PC-9 (cell line): ENCODE measurements at regions not wholly inside any gene's neighbourhood (a gene's known extent, or its start where the extent isn't known, plus 50 kb on each side); places are given as distances from the start of the nearest gene placed in this dataset.
A peak's percentile ranks its signal among the peaks of the same experiment; 100 is the strongest.

ENCODE experiments used
- BruUV-seq: library from RNA; stranded (reverse); fragments of 400-500 nt; replicated peaks from 2 replicates; lab custom pipeline; 2021; lab: Mats Ljungman, UMichigan
- CTCF ChIA-PET: fragments of 300-600 bp; sonication (Branson Sonifier 250); formaldehyde crosslinking; loops from one replicate; lab custom pipeline; 2022; ENCODE audit warnings: antibody characterized with exemption; lab: Charles Lee
- POLR2A ChIA-PET: fragments of 300-600 bp; sonication (Branson Sonifier 250); formaldehyde crosslinking; loops from one replicate; lab custom pipeline; 2022; ENCODE audit warnings: antibody characterized with exemption; ENCODE audit not compliant: unreplicated experiment; lab: Charles Lee
- DNase-seq, 2 experiments: peaks; one replicate each; pipeline versions ENCODE4 v3.0.0 to v3.0.0-alpha.2; 2015 to 2022; ENCODE audit warnings: mixed read lengths in 1 of 2
- H2AFZ ChIP-seq: fragments of 200-600 bp; sonication (generic); 2 replicates; pipeline ENCODE4 v1.8.1; 2017; ENCODE audit warnings: antibody characterized with exemption
- H3F3A ChIP-seq: fragments of 200-600 bp; sonication (generic); 2 replicates; pipeline ENCODE4 v1.8.1; 2017; ENCODE audit warnings: antibody characterized with exemption, mild to moderate bottlenecking, low read depth; ENCODE audit not compliant: insufficient read depth
- H3K27ac ChIP-seq: fragments of 200-600 bp; sonication (generic); 2 replicates; pipeline ENCODE4 v1.6.1; 2016; ENCODE audit warnings: mixed run types
- H3K27me3 ChIP-seq: fragments of 200-600 bp; sonication (generic); 2 replicates; pipeline ENCODE4 v1.6.1; 2016; ENCODE audit warnings: low read depth, mixed run types; ENCODE audit not compliant: insufficient read depth
- H3K36me3 ChIP-seq: fragments of 200-600 bp; sonication (generic); 2 replicates; pipeline ENCODE4 v1.6.1; 2016; ENCODE audit warnings: low read depth, mixed run types
- H3K4me1 ChIP-seq: fragments of 200-600 bp; sonication (generic); replicated peaks from 2 replicates; pipeline ENCODE4 v1.6.1; 2016; ENCODE audit warnings: mixed run types; ENCODE audit not compliant: insufficient read depth
- H3K4me2 ChIP-seq: fragments of 200-600 bp; sonication (generic); 2 replicates; pipeline ENCODE4 v1.6.1; 2017; ENCODE audit warnings: mixed run types
- H3K4me3 ChIP-seq: fragments of 200-600 bp; sonication (generic); 2 replicates; pipeline ENCODE4 v1.6.1; 2016; ENCODE audit warnings: mixed run types
- H3K79me2 ChIP-seq: fragments of 200-600 bp; sonication (generic); 2 replicates; pipeline ENCODE4 v1.6.1; 2017; ENCODE audit warnings: low read depth, mixed run types
- H3K9me2 ChIP-seq: fragments of 200-600 bp; sonication (generic); 2 replicates; pipeline ENCODE4 v1.8.1; 2017; ENCODE audit warnings: mild to moderate bottlenecking; ENCODE audit not compliant: insufficient read depth
- H3K9me3 ChIP-seq: fragments of 200-600 bp; sonication (generic); 2 replicates; pipeline ENCODE4 v1.8.1; 2016; ENCODE audit warnings: low read depth; ENCODE audit not compliant: insufficient read depth
- H4K20me1 ChIP-seq: fragments of 200-600 bp; sonication (generic); 2 replicates; pipeline ENCODE4 v1.8.1; 2017; ENCODE audit not compliant: insufficient read depth
- CTCF ChIP-seq: fragments of 200-600 bp; sonication (generic); conservative IDR thresholded peaks from 2 replicates; pipeline ENCODE4 v1.6.1; 2017; ENCODE audit warnings: mixed run types, antibody characterized with exemption, mild to moderate bottlenecking, moderate library complexity
- EZH2 ChIP-seq: fragments of 200-600 bp; sonication (generic); IDR thresholded peaks from 2 replicates; pipeline ENCODE4 v1.8.0; 2017; ENCODE audit warnings: antibody characterized with exemption, low read depth
- intact Hi-C: fragments of 100-400 bp; cut with micrococcal nuclease; formaldehyde crosslinking; loops from one replicate; pipeline ENCODE4 v1.10.0; 2022; ENCODE audit not compliant: unreplicated experiment

DNA sequence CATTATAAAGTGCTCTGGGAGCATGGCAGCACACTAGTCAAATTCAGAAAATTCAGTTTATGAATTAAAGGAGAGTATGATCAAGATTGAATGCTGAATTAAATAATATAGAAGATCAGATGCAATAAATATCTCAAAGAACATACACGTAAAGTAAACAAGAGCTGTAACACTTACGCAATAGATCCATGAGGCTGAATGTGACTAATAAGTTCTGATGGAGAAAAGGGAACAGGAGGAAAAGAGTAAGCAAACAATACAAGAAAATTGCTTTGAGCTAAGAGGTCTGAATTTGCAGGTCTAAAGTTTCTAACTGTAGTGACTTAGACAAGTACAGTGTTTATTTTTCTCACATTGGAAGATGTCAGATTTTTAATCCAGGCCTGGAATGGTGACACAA, 646.7 kb upstream of the ZNF804A start:
- no TSS peak for BruUV-seq

DNA sequence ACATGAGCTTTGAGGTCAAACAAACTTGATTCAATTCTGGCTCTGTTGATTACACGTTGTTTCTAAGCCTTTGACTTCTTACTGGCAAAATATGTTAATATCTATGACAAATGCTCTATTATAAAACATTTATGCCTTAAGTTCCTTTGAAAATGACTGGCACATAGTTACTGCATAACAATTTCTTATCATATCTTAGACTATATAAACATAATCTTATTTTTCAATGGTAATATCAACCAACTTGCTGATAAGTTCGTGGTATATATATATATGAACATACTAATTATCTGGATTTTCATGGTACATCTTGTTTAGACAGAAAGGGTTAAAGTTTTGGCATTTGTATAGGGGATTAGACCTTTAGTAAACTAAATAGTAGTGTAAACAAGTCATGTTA, 645.6 kb upstream of the ZNF804A start:
- intact Hi-C loops: no loop called here
- ChIA-PET POLR2A (no interaction called here), CTCF (no interaction called here)
- H3K27ac ChIP-seq: no peak overlapping the region
- no peak for DNase-seq
- no peak overlapping the region for H3K4me2 ChIP-seq
- no peaks in the 10 kb centered on the region for H3K27me3 ChIP-seq
- no TSS peak for BruUV-seq
- no peaks in the 10 kb centered on the region for H3K79me2 ChIP-seq
- no peaks in the 10 kb centered on the region for H3K36me3 ChIP-seq
- no peak overlapping the region for H3K4me3 ChIP-seq
- TF ChIP-seq CTCF (no peak), EZH2 (no peak)
- no peak overlapping the region for H2AFZ ChIP-seq
- H3K9me3 ChIP-seq: 0 out of 2 replicates have a peak, but pooled peaks cover 4% of the 10 kb centered on the region
- H3K9me2 ChIP-seq: no peaks in the 10 kb centered on the region
- H4K20me1 ChIP-seq: no peaks in the 10 kb centered on the region
- H3F3A ChIP-seq: no peaks in the 10 kb centered on the region
- H3K4me1 ChIP-seq: no peaks in the 10 kb centered on the region

More for the DNA sequence above, 646.7 kb upstream of the ZNF804A start:
- Histone ChIP-seq H4K20me1 (no peaks in the 10 kb centered on the region), H3K36me3 (no peaks in the 10 kb centered on the region), H3K79me2 (no peaks in the 10 kb centered on the region), H3K4me3 (no peak overlapping the region), H3K9me3 (0 out of 2 replicates have a peak, but pooled peaks cover 4% of the 10 kb centered on the region), H3K4me1 (no peaks in the 10 kb centered on the region), H3F3A (no peaks in the 10 kb centered on the region), H3K4me2 (no peak overlapping the region), H3K27ac (no peak overlapping the region), H2AFZ (no peak overlapping the region; the same call in 1 of the 2 replicates), H3K27me3 (no peaks in the 10 kb centered on the region), H3K9me2 (no peaks in the 10 kb centered on the region)
- TF ChIP-seq EZH2 (no peak), CTCF (no peak)
- ChIA-PET POLR2A (no interaction called here), CTCF (no interaction called here)
- intact Hi-C loops: no loop called here
- DNase-seq: peak in 1 of 2 experiments; percentile 44

DNA sequence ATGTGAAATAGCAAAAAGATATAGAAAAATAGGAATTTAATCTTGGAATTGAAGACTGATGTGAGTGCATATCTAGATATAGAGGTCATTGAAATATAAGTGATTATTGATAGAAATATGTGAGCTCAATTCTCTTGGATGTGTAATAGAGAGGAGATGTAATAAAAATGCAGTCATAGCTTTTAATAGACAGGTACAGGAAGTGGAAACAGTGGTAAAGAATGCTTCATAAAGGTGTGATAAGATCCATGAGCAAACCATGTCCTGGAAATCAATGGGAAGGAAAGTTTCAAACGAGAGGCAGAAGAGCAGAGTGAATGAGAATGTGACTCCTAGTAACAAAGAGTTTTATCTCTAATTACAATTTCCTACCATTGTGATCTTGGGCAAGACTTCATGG, 634.7 kb upstream of the ZNF804A start:
- ChIA-PET CTCF (no interaction called here), POLR2A (no interaction called here)
- Histone ChIP-seq H3K9me3 (no peaks in the 10 kb centered on the region), H3K27ac (no peak overlapping the region), H3K4me1 (no peaks in the 10 kb centered on the region), H3F3A (no peaks in the 10 kb centered on the region), H3K79me2 (no peaks in the 10 kb centered on the region), H3K36me3 (no peaks in the 10 kb centered on the region), H3K9me2 (no peaks in the 10 kb centered on the region), H2AFZ (no peak overlapping the region), H3K4me3 (no peak overlapping the region), H3K27me3 (no peaks in the 10 kb centered on the region), H4K20me1 (no peaks in the 10 kb centered on the region), H3K4me2 (no peak overlapping the region)
- no peak for TF ChIP-seq EZH2
- TF ChIP-seq CTCF: no peak
- BruUV-seq: no TSS peak
- intact Hi-C loops: no loop called here
- no peak for DNase-seq
